Activated naive CD4-positive, alpha-beta T cell treated with Interleukin-2 at 50 U/mL for 16 hours (primary cell): ENCODE measurements at regions not wholly inside any gene's neighbourhood (a gene's known extent, or its start where the extent isn't known, plus 50 kb on each side); places are given as distances from the start of the nearest gene placed in this dataset.
"Not testable (repeated sequence)": the region's sequence is repeated elsewhere in the genome, so short reads cannot be mapped to it uniquely, and the experiment has no call there.

Experiments
- DNase-seq: peaks from one replicate; pipeline ENCODE4 v3.0.0-alpha.2; 2020

DNA sequence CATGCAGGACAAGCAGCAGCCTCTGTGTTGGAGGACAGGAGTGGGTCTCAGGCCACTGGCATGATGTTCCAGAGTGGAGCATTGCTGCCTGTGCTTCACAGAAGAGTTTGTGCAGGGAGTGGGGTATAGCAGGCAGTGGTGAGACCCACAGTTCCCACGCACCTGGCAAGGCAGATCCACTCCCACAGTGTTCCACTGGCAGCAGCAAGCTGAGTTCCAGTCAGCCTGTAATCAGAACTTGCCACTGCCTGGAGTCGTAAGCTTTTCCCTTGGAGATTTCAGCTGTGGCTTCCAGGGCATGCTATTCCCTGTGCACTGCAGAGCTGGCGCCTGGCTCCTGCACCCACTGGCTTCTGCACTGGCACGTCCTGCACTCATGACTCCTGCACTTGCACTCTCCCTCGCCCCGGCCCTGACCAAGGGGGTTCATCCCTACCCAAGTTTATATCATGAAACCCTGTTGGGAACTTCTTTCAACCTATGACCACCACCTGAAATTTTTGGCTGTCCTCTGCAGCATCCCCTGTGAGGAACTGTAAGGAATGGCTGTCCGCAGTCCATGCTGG is 1144.3 kb downstream of the RAPGEF2 start:
- DNase-seq, result no peak

DNA sequence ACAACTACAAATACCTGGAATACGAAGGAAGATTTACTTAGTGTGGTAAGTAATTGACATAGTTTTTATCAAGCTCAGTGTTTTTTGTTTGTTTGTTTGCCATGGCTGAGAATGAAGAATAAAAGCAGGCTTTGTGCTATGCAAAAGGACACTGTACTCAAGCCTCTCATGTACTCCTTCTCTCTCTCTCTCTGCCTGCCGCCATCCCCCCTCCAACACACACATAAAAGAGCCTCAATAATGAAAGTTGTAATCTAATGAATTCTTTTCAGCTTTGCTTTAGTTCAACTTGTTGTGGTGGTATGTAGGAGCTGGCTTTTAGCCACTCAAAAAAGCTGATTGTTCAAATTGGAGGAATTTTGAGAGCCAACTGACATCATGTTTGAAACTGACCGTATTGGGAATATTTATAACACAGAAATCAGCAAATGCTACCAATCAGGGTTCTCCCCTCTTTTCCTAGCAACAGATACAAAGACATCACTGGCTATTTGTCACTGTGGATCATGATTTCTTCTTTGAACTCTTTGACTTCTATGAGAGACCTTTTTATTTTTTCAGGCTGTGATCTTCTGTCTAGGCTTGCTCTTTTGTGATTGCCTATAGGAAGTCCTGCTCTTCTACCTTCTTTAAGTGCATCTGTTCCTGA is 1148.8 kb downstream of the RAPGEF2 start:
- no peak for DNase-seq

DNA sequence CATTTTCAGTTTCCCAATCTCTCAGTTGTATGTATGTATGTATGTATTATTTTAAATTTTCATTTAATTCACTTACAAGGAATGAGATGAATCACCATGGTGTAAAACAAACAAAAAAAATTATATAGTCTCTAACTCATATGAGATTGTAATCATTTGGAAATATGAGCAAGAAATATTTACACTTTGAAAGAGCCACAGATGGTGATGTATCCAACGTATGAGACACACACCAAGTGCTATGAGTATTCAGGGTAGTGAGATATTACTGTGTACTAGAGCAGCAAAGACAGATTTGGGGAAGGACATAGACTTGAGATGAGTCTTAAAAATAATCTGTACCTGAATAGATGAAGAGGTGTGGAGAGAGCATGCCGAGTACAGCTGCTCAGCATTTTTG is 1154.4 kb downstream of the RAPGEF2 start:
- DNase-seq, result no peak

DNA sequence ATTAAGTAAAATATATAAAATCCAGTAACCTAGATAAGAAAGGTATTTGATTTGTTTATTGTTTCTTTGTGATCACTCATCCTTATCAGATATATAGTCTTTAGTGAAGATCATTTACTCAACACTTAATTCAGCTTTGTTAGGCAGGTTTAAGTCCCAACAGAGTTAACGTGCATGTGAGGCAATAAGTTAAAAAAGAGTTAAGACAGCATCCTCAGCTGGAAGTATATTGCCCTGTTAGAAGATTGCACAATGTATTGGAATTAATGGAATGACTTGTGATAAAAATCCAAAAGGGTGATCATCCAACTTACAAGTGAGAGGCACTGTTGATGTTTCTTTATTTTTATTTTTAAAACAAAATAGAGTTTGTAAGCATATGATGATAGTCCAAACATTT is 1162.1 kb downstream of the RAPGEF2 start:
- no peak for DNase-seq

DNA sequence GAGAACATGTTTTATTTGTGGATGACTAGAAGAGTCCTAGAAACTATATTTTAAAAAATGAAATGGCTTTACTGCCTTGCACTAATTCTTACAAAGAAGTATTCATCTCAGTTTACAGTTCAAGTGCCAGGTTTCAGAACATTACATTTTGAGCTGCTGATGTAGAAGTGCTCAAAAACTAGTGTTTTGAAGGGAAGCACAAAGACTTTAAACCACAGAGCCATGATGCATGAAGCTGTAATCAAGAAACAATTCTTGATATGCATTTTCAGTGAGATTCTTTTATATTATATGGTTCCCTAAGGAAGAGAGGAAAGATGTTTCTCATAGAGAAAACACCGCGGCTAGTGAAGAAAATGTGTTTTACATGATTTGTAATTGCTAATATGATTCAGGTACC is 1163.0 kb downstream of the RAPGEF2 start:
- DNase-seq, result no peak

DNA sequence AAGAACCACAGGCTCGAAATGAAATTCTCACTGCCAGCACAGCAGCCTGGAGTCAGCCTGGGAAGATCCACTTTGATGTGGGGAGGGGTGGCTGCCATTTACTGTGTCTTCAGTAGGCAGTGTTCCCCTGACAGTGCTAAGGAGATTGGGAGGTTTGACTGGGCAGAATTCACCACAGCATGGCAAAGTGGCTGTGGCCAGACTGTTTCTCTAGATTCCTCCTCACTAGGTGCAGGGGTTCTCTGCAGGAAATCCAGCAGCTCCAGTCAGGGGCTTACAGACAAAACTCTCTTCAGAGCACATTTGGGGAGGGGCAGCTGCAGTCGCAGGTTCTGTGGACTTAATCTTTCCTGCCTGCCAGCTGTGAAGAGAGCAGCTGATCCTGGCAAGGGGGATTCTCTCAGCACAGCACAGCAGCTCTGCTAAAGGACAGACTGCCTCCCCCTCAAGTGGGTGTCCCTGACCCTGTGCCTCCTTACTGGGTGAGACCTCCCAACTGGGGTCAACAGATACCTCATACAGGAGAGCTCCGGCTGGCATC is 1174.0 kb downstream of the RAPGEF2 start:
- DNase-seq, result no peak

DNA sequence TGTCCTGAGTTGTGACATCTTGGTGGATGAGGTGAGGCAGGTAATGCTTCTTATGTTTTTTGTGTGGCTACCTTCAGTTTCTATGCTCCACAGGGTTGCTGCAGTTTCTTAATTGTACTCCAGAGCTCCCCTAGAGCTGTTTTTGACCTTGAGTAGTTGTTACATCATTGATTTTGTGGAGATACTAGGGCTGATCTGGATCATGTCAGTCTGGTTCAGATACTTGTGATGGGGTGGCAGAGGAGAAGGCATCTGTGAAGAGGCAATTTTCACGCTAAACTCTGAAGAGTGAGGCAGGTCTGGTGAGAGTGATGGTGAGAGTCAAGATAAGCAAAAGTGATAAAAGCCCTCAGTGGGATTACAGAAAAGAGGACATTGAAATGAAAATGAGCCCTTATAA is 1180.2 kb downstream of the RAPGEF2 start:
- no peak for DNase-seq

DNA sequence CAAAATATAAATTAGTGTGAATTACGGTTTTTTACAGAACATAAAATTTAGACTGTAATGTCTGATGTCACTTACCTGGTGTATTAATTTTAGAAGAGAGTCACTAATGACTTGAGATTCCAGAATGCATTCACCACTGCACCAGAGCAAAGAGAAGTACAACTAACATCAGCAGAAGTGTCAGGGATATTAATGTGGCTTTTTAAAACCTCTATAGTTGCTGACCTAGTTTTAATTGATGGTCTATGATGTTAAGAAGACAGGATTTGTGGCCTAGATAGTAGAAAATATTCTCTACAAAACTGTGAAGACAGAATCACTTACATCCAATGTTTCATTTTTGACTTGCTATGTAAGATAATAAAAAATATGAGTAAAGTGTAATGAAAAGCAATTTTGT is 1181.6 kb downstream of the RAPGEF2 start:
- no peak for DNase-seq

DNA sequence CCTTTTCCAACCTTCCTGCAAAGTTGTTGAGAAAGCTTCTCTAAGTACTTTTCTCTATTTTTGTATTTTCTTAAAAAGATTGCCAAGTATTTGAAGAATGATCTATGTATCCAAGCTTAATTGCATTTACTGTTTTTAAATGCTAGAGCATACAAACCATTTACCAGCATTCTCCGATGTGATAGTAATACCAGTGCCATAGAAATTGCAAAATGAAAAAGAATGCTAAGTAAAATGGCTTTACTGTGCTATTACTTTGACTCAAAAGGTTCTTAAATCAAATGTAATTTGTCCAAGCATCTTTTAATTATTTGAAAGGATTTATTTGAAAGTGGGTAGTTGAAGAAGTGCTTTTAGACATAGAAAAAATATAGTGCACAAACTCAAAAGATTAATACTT is 1183.2 kb downstream of the RAPGEF2 start:
- DNase-seq, result no peak

DNA sequence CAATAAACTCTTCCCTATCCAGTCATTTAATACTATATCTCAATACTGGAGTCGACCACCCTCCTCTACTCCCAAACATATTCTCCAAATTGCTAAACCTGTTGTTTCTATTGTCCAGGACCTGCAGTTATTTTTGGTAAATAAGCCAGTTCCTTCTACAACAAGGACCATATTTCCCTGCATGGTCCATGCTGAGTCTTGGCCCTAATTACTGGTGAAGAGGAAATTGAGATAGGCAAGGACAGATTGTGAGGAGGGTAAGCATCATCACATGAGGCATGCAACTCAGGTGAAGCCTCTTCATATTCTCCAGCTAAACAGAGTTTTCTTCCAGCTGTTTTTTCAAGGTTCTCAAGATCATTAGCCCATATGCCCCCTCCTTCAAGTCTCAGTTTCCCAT is 1193.6 kb downstream of the RAPGEF2 start:
- no peak for DNase-seq

DNA sequence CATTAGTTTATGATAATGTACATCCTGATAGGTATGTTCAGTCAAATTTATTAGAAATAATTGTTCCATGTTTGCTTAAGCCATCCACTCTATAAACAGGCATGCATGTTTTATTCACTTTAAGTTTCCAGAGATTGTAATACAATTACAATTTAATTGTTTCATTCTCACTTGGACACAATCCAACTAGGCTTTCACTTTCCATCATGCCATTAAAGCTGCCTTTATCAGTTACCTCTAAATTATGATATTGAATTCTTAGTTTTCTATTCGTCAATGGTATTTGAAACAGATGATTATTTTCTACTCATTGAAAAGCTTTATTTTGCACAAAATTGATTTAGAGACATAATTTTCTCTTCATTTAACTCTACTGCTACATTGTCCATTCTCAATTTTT is 1196.3 kb downstream of the RAPGEF2 start:
- DNase-seq, result no peak

DNA sequence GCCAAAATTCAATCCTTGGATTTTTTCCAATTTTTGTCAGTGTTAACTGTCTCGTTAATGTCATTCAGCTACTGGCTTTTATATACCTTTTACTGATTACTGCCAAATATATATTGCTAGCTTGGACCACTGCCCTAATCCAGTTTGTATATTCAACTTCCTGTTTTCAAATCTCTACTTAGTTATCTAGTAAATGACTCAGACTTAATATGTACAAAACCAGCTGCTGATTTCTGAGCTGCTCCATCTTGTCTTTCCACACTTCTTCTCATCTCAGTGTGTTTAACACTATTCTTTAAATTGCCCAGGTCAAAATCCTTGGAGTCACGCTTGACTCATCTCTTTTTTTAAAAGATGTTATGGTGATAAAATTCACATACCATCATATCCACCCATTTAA is 1196.7 kb downstream of the RAPGEF2 start:
- DNase-seq, result no peak

DNA sequence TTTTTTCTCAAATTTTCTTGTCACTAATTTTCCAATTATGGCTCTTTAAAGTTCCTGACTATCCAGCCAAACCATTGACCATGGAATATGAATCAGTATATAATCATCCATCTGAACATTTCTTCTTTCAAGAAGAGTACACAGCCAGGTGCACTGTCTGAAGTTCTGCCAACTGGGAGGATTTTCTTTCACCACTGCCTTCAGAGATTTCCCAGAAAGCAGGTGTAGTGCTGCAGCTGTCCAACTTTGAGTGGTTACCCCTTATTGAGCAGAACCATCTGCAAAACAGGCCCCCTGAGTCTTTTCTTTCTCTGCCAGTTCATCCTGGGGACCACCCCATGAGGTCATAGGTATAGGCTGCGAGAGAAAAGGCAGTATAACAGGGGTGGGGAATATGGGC is 1213.2 kb downstream of the RAPGEF2 start:
- DNase-seq, result no peak

DNA sequence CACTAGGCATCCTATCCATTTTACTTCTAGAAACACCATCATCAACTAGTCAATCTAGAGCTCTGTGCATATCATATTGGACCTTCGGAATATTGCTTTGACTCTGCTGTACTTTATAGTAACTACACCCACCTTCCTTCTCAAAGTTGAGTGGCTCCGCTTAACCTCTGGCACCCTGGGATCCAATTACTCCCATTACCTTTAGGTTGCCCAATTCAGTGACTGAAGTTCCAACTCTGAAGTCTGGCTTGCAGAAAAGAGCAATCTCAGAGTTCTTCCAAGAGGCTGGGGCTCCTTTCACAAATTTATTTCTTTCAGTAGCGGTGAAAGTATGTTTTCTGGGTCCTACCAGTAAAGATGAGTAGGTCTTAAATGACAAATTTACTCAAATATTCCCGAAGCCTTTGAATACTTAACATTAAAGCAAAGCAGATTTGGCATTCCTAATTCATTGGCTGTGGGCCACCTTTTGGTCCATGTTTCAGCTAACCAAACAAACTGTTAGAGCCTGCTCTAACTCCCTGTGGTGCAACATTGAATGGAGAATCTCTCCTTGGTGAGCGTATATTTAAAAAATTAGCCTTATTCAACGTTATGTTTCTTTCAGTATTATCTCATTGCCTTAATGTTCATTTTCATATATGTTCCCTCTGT is 1215.8 kb downstream of the RAPGEF2 start:
- DNase-seq, result no peak

DNA sequence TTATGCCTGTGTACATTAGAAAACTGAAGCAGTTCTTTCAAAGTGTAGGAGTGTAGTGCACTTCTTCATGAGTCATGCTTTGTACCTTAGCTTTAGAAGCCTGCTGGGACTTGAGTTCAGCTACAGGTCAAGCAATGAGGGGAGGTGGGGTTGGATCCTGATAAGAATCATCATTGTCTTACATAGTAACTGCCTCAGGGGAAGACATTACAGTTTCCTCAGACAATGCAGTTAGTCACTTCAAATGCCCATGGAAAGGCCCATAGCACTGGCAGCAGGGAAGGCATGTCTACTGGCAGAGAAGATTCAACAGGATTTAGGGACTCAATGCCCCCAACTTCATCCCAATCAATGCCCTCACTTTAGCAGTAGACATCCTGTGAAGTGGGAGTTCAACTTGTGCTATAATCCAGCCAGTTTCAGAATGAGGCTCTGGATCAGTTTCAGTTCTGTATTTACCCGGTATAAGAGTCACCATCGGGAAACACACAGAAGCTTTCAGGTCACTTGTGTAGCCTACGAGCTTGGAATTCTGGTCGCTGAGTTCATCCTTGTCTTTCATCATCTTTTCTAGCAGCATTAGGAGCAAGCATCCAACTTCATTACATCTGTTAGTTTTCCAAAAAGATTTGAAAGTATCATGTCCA is 1216.5 kb downstream of the RAPGEF2 start:
- no peak for DNase-seq

DNA sequence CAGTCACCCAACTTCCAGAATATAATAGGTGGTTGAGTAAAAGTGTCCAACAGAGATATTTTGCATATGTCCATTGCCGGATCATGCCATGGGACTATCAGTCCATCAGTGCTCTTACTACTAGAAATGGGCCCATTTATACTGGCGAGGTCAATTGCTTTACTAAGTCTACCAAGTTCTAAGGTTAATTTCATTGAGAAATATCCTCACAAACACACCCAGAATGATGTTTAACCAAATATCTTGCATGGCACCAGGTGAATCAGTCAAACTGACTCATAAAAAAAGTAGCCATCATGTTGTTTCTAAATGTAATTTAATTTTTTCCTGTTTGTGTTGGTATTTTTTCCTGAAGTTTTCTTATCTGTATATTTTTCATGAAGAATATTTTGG is 1217.0 kb downstream of the RAPGEF2 start:
- DNase-seq, result no peak

DNA sequence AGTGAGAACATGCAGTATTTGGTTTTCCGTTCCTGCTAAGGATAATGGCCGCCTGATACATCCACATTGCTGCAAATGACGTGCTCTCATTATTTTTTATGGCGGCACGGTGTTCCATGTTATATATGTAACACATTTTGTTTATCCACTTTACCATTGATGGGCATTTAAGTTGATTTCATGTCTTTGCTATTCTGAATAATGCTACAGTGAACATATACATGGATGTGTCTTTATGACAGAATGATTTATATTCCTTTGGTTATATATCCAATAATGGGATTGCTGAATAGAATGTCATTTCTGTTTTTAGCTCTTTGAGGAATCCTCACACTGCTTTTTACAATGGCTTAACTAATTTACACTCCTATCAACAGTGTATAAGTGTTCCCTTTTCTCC is 1223.2 kb downstream of the RAPGEF2 start:
- no peak for DNase-seq

DNA sequence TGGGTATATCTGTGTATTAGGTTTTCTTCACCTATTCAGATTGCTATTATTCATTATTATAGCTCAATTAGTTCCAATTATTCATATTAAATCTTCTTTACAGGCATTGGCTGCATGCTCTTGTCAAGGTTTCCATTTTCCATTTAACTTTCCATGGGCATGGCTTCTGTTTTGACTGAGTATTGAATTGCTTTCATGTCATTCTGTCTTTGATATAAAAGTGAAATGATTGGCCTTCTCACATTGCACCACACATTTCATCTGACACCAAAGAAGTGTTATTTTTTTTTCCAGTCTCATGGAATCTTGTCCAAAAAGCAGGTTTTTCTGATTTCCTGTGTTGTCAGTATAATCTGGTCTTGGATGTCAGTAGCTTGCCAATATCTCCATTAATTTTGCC is 1244.3 kb downstream of the RAPGEF2 start:
- no peak for DNase-seq

DNA sequence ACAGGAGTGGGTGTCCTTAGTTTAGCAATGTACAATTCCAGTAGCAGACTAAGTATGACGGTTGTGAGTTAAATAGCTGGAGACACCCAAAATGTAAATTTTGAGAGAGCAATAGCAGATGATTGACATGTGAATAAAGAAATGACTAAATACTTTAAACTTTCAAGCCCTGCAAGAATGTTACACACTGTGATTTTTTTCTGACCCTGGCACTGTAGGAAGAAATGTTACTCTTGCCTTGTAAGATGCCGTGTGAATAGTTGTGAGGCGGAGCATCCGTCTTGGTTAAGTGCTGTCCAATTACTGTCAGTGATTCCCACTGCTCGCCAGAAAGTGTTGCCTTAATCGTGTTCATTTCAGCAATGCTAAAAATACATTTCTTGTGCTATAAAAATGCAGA is 1248.1 kb downstream of the RAPGEF2 start:
- DNase-seq, result no peak

DNA sequence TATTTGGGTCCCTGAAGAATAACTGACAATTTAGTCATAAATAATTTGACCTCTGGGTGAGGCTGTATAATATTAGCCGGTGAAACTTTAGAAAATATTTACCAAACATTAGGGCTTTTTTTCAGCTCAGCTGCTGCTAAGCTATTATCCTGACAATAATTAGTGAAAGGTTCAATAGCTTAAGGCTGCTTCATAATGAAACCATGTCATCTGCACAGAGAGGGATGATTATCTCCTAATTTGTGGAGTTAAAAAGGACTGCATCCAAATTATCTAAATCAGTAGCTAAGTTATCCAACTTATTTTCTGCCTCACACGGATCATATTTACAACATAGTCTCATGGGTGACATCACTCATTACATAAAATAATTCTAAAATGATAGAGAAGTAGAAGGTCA is 1249.8 kb downstream of the RAPGEF2 start:
- no peak for DNase-seq

DNA sequence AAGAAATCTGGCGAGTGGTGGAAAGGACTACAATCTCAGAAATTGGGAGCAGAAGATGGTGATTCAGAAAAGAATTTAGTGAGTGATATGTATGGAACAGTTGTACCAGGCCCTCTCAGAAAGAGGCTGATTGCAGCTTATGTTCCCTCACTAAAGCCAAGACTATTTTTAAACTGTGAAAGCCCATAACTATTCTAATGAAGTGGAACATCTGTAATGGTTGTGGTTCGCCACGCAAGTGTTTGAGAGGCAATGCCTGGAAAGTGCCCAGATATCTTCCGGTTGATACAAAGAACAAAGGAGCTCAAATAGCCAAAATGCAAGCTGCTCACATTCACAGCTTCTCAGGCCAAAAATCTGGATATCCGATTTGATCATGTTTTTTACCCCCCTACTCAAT is 1250.7 kb downstream of the RAPGEF2 start:
- no peak for DNase-seq

DNA sequence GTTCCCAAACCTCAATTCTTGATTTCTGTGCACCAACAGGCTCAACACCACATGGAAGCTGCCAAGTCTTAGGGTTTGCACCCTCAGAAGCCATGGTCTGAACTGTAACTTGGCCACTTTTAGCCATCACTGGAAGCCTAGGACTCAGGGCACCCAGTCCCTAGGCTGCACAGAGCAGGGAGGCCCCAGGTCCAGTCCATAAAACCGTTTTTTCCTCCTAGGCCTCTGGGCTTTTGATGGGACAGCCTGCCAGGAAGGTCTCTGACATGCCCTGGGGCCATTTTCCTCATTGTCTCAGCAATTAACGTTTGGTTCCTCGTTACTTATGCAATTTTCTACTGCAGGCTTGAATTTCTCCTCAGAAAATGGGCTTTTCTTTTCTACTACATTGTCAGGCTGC is 1259.6 kb downstream of the RAPGEF2 start:
- DNase-seq, result no peak

DNA sequence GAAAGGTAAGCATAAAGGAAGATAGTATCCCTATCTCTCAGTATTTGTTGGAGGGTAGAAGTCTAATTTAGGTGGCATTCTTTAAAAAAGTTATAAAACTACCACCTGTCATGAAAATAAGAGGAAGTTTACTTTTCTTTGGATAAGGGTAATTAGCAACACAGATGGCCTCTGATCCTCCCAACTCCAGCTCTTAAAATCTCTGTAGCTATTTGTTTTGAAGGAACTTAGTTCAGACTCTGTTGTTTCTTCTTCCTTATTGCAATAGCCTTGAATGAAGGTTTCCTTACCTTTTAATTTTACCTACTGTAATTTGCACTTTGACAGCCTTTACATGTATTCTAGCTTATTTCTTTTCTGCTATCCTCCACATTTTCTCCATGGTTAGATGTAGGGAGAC is 1261.3 kb downstream of the RAPGEF2 start:
- DNase-seq, result no peak

DNA sequence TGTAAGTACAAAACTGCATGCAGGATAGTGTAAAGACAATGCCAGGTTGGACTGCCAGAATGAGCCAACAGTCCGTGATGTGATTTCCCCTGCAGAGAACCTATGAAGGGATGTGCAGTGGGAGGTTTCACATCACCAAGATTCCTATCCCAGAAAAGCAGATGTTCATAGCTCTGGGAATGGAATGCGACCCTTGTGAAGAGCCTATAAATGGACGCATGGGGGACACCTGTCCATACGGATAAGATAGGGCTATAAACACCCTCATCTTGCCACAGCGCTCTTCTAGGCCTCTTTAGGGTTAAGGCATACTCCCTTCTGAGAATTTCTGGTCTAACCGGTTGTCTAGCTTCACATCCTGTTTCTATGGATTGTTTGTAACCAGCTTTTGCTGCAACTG is 1261.8 kb downstream of the RAPGEF2 start:
- not testable (repeated sequence) for DNase-seq
